GM21529 (cell line): ENCODE measurements at regions not wholly inside any gene's neighbourhood (a gene's known extent, or its start where the extent isn't known, plus 50 kb on each side); places are given as distances from the start of the nearest gene placed in this dataset.
"Not testable (repeated sequence)": the region's sequence is repeated elsewhere in the genome, so short reads cannot be mapped to it uniquely, and the experiment has no call there.

Source experiments
- ATAC-seq: cut with Tn5 transposase; IDR thresholded peaks from one replicate; pipeline ENCODE4 v1.9.1; 2021; ENCODE audit not compliant: unreplicated experiment

DNA sequence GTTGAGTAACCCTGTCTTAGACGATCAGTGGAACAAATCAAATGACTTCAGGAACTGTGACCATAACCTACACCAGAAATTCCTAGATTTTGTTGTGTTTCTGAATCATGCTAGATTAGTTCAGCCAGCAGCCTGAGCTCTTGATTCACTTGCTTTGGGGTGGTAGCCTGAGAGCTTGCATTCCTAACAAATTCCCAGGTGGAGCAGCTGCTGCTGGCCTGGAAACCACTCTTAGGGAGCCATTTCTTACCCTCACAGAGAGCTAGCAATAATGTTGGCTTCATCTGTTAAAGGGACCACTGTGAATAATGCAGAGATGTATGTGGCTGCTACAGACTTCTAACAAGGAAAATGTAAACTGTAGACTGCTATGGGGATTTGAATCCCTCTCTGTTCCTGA is 388.1 kb upstream of the PRR20A start:
- no peak for ATAC-seq

DNA sequence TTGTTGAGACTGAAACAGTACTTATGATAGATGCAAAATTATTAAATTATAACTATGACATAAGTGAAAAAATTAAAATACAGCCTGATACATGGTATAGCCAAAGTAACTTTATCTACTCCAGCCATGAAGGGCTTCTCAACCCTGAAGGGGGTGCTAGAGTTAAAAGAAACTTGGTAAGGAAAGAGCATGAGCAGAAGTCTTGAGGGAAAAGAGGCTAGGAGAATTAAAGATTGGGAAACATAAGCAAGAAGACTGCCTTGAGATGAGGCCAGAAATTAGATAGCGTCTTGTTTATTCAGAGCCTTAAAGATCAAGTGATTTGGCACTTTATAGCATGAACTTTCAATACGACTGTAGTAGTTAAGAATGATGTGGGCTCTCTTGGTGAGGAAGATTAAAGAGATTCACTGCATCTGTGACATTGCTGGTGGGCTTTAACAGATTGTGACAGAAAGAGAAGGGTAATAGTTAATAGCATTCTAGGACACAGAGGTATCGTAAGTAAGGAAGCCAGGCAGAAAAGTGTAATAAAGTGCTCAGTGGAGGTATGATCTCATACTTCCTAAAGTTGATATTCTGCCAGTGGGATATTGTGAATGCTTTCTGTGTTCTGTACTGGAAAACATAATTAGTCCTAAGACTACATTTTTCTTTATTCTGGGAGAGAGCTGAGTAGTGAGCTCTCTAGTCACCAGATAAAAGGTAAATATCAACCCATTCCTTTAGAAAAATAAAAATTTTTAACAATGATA is 385.4 kb upstream of the PRR20A start:
- ATAC-seq: no peak

GRCh38 chr13:56763333-56763732 is 377.4 kb upstream of the PRR20A start:
- not testable (repeated sequence) for ATAC-seq

DNA sequence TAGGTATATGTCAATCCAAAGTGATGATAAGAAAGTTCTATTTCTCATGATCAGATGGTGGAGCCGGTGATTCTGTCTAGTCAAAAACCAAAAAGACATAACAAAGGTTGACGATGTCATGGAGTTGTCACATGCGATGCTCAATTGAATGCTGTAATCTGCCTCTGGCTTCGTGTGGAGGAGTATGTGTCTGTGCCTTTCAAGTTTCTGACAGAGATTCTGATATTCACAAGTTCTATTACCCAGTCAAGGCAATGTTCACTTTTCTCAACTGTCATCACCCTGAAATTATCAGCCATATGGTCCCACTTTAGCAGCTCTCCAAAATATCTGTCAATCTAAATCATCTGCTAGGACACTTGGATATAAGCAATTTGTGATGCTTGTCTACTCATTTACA is 367.6 kb upstream of the PRR20A start:
- no peak for ATAC-seq

DNA sequence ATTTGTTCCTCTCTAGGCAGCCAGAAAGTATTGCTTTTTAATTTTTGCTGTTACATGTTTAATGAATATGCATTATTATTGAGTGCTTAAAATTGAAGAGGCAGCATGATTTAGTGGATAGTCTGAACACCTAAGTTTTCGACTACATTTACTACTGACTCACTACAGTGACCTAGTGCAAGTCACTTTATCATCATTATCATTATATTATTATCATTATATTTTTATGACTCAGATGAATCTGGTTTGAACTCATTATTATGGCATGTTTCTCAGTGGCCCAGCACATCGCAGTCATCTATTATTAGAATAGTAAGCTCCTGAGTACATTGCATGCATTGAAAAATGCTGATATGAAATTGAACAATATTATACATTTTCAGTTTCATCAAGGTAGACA is 351.2 kb upstream of the PRR20A start:
- no peak for ATAC-seq

GRCh38 chr13:56837161-56837560 is 303.6 kb upstream of the PRR20A start:
- no peak for ATAC-seq

GRCh38 chr13:56850852-56851251 is 289.9 kb upstream of the PRR20A start:
- ATAC-seq: no peak

GRCh38 chr13:56861476-56861875 is 279.2 kb upstream of the PRR20A start:
- ATAC-seq: no peak

- ATAC-seq: no peak
Observed at GRCh38 chr13:56864451-56864850, 276.3 kb upstream of the PRR20A start.

DNA sequence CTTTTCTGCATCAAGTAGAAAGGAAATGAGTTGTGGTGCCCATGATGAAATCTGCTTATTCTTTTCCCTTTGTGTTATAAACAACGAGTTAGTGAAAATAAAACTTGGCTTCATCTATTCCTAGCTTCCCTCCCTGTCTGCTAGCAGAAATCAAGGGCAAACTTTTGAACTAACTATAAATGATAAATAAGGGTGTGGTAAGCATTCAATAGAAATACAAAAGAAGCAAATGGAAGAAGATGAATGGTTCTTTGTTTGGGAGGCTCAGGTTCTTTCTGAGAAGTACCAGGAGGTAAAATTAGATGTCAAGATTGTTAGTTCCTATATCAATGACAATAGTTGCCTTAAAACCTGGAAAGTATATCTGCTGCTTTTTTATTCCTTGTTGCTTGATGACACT is 275.3 kb upstream of the PRR20A start:
- ATAC-seq: no peak

- ATAC-seq: no peak
Observed at GRCh38 chr13:56869671-56870070, 271.0 kb upstream of the PRR20A start.

GRCh38 chr13:56886398-56886797 is 254.3 kb upstream of the PRR20A start:
- no peak for ATAC-seq

- ATAC-seq: no peak
Observed at GRCh38 chr13:56888455-56888854, 252.3 kb upstream of the PRR20A start.

GRCh38 chr13:56893843-56894242 is 246.9 kb upstream of the PRR20A start:
- ATAC-seq: no peak

- no peak for ATAC-seq
Observed at GRCh38 chr13:56900549-56901279, 240.0 kb upstream of the PRR20A start.

GRCh38 chr13:56902276-56902675 is 238.4 kb upstream of the PRR20A start:
- no peak for ATAC-seq

- no peak for ATAC-seq
Observed at GRCh38 chr13:56903710-56904282, 236.9 kb upstream of the PRR20A start.

DNA sequence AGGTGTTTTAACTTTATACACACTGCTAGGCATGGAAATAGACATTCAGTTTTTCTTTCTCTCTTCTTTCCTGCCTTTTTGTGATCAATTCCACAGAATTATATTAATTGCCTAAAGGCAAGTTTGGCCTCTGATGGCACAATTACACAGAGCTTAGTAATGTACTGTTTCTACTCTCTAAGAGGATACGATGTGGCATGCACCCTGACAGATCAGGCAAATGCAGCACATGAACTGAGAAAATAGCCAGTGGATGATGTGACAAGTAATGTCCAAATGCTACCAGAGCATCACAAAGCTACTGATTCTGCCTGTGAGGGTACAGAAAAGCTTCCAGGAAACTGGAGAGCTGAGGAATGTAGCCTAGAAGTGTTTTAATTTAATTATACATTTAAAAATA is 233.8 kb upstream of the PRR20A start:
- no peak for ATAC-seq

DNA sequence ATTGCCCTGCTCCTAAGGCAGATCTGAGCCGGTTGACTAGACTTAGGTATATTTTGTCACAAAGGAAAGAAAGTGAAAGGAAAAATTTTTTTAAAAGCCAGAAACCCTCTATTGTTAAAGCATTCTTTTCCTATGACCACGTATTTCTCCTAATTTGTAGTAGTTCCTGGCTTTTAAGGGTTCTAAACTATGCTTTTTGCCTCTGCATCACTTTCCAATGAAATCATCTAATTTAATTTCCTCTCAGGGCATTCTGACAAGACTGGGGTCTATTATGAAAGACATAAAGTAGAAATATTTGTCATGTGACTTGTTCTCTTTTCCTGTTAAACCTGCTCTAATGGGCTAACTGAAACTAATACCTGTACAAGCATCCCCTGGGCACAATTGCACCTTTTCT is 233.0 kb upstream of the PRR20A start:
- ATAC-seq: no peak

DNA sequence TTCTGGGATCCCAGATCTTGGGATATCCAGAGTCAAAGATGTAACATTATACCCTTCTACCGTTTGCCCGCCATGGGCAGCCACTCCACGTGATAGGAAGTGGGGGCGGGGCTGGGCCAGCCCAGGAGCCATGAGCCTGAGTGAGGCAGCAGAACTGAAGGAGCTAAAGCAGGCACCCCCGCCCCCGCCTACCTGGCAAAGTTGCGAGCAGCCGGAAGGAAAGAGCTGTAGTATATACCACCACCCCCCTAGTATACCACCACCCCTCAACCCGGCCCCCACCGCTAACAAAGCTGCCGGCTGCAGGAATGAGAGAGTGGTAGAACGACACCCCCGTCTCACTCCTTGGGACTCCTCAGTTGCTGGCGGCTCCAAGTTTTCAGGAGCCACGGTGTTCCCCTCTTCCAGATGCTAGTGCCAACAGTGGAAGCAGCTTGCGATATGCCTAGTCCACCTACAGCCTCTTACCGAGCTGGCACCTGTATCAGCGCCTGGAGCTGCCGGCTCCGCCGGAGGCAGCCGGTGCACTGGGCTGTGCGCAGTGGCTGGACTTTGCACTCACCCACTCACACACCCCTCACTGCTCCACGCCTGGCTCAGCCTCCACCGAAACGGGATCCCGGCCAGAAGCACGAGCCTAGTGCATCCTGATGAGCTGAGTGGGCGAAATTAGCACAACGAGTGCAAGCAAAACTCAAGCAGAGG is 230.7 kb upstream of the PRR20A start:
- no peak for ATAC-seq

- ATAC-seq: no peak
Observed at GRCh38 chr13:56917966-56918365, 222.8 kb upstream of the PRR20A start.
